ENCODE measurements at regions not wholly inside any gene's neighbourhood (a gene's known extent, or its start where the extent isn't known, plus 50 kb on each side); places are given as distances from the start of the nearest gene placed in this dataset.

- Histone ChIP-seq H4K20me1 (ENCODE audit: insufficient read depth) (no peaks in the 10 kb centered on the region), H3K27ac (ENCODE audit: low read depth, low read length) (no peak overlapping the region), H3K27me3 (ENCODE audit: insufficient read depth, low read length) (no peaks in the 10 kb centered on the region), H3K9me2 (ENCODE audit: insufficient read depth) (no peaks in the 10 kb centered on the region), H3K36me3 (ENCODE audit: control insufficient read depth in 1 of 2, insufficient read depth in 2 of 2, low read length in 2 of 2) (peaks cover 0 to 11% of the 10 kb centered on the region in 2 experiments; a peak in 1 of 4 replicates), H3K4me2 (ENCODE audit: low read length) (no peak overlapping the region), H2AFZ (ENCODE audit: low read depth, low read length, poor library complexity, severe bottlenecking) (no peak overlapping the region), H3K9ac (ENCODE audit: low read length) (no peak overlapping the region), H3K79me2 (ENCODE audit: insufficient read depth, low read length) (no peaks in the 10 kb centered on the region), H3K9me3 (ENCODE audit: control insufficient read depth in 1 of 2, insufficient read depth in 1 of 2, low read depth in 1 of 2, low read length in 2 of 2) (no peaks in the 10 kb centered on the region), H3K4me1 (ENCODE audit: control insufficient read depth in 1 of 2, insufficient read depth in 2 of 2, low read length in 2 of 2) (peaks cover 42 to 61% of the 10 kb centered on the region in 2 experiments), H3K4me3 (replicated peaks in 1 of 2; ENCODE audit: low read depth in 1 of 2, low read length in 2 of 2) (no peak overlapping the region)
- ATAC-seq (no peak), DNase-seq (ENCODE audit: low read depth, low spot score) (no peak)
- intact Hi-C loops (cut with micrococcal nuclease), result loop anchor here (10.0 kb wide), 1 partner anchor 564 kb away; no protein-coding TSS in a partner anchor
- ChIA-PET RAD21 (ENCODE audit: low non-redundant PET in 1 of 2, low total read pairs in 2 of 2, uncharacterized antibody in 2 of 2, unreplicated experiment in 2 of 2) (no interaction called here), POLR2A (no interaction called here), CTCF (interaction anchor here (1.1 kb wide), 1 partner anchor 216 kb away, joined by 3 read pairs; no protein-coding TSS in a partner anchor)
- BruUV-seq (replicated peaks), result no TSS peak
- TF ChIP-seq SRF (IDR thresholded peaks at IDR 0.05; ENCODE audit: low read depth), result no peak
- no peak for TF ChIP-seq POLR2AphosphoS5 (IDR thresholded peaks at IDR 0.05; ENCODE audit: low read depth, low read length)
Measured at GRCh38 chr12:46460682-46461210, 88.2 kb upstream of the SLC38A2 start.

DNA sequence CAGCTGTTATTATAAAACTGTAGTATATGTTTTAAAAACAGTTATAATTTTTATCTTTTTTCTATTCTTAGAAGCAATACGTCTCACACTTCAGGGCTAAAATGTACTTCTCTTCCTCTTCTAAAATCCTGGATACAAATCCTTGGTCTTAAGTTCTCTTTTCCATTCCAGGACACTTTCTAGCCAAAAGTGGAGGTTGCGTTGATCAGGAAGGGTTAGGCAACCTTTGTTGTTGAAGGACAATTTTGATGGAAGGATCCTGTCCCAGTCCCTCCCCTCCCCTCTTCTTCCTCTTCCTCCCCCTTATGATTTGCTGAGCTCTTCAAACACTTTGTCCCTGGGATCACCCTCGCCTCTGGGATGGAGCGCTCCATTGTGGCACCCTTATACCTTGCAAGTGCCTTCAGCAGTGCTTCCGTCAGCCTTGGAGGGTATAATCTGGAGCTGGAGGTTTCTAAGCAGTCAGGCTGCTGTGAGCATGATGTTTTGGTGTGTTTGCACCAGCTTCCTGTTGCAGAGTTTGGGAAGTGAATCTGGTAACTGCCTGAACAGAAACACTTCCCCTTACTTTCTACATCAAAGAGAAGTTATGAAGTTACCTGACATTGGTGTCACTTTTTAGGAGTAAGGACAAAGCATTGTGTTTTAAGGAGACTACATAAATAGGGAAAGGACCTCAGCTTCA is 87.4 kb upstream of the SLC38A2 start:
- intact Hi-C loops (cut with micrococcal nuclease), result loop anchor here (10.0 kb wide), 1 partner anchor 565 kb away; no protein-coding TSS in a partner anchor
- Histone ChIP-seq H3K27ac (ENCODE audit: low read depth, low read length) (no peak overlapping the region), H3K4me3 (replicated peaks in 1 of 2; ENCODE audit: low read depth in 1 of 2, low read length in 2 of 2) (no peak overlapping the region), H2AFZ (ENCODE audit: low read depth, low read length, poor library complexity, severe bottlenecking) (no peak overlapping the region), H3K9ac (ENCODE audit: low read length) (no peak overlapping the region), H3K4me2 (ENCODE audit: low read length) (no peak overlapping the region), H3K79me2 (ENCODE audit: insufficient read depth, low read length) (no peaks in the 10 kb centered on the region), H3K27me3 (ENCODE audit: insufficient read depth, low read length) (no peaks in the 10 kb centered on the region), H3K9me3 (ENCODE audit: control insufficient read depth in 1 of 2, insufficient read depth in 1 of 2, low read depth in 1 of 2, low read length in 2 of 2) (no peaks in the 10 kb centered on the region), H3K36me3 (ENCODE audit: control insufficient read depth in 1 of 2, insufficient read depth in 2 of 2, low read length in 2 of 2) (0 out of 4 replicates have a peak, but pooled peaks cover 0 to 5% of the 10 kb centered on the region in 2 experiments), H3K4me1 (ENCODE audit: control insufficient read depth in 1 of 2, insufficient read depth in 2 of 2, low read length in 2 of 2) (peaks cover 49 to 68% of the 10 kb centered on the region in 2 experiments), H4K20me1 (ENCODE audit: insufficient read depth) (no peaks in the 10 kb centered on the region), H3K9me2 (ENCODE audit: insufficient read depth) (no peaks in the 10 kb centered on the region)
- POLR2A ChIA-PET, result no interaction called here
- CTCF ChIA-PET, result interaction anchor here (1.1 kb wide), 1 partner anchor 216 kb away, joined by 3 read pairs; no protein-coding TSS in a partner anchor
- RAD21 ChIA-PET (ENCODE audit: low non-redundant PET in 1 of 2, low total read pairs in 2 of 2, uncharacterized antibody in 2 of 2, unreplicated experiment in 2 of 2), result interaction anchor here in 1 of 2 experiments (0.5 kb wide), 1 partner anchor 89 kb away, joined by 3 read pairs; no protein-coding TSS in a partner anchor
- no peak for ATAC-seq
- TF ChIP-seq ZNF274 (IDR thresholded peaks at IDR 0.05; ENCODE audit: low read depth, low read length) (no peak), FOSL1 (IDR thresholded peaks at IDR 0.05; ENCODE audit: low read depth) (no peak), SIN3A (IDR thresholded peaks at IDR 0.05; ENCODE audit: low read depth) (no peak), EGR1 (IDR thresholded peaks at IDR 0.05; ENCODE audit: low read depth) (no peak), POLR2A (IDR thresholded peaks at IDR 0.05; ENCODE audit: borderline replicate concordance, extremely low read depth, insufficient read depth, insufficient read length) (no peak), ELF1 (IDR thresholded peaks at IDR 0.05; ENCODE audit: borderline replicate concordance, low read depth) (no peak), CBX3 (IDR thresholded peaks at IDR 0.05; ENCODE audit: low read depth) (no peak), ZBTB33 (IDR thresholded peaks at IDR 0.05; ENCODE audit: extremely low read depth, insufficient replicate concordance, low read length) (no peak)
- TF ChIP-seq, protein P1, sequence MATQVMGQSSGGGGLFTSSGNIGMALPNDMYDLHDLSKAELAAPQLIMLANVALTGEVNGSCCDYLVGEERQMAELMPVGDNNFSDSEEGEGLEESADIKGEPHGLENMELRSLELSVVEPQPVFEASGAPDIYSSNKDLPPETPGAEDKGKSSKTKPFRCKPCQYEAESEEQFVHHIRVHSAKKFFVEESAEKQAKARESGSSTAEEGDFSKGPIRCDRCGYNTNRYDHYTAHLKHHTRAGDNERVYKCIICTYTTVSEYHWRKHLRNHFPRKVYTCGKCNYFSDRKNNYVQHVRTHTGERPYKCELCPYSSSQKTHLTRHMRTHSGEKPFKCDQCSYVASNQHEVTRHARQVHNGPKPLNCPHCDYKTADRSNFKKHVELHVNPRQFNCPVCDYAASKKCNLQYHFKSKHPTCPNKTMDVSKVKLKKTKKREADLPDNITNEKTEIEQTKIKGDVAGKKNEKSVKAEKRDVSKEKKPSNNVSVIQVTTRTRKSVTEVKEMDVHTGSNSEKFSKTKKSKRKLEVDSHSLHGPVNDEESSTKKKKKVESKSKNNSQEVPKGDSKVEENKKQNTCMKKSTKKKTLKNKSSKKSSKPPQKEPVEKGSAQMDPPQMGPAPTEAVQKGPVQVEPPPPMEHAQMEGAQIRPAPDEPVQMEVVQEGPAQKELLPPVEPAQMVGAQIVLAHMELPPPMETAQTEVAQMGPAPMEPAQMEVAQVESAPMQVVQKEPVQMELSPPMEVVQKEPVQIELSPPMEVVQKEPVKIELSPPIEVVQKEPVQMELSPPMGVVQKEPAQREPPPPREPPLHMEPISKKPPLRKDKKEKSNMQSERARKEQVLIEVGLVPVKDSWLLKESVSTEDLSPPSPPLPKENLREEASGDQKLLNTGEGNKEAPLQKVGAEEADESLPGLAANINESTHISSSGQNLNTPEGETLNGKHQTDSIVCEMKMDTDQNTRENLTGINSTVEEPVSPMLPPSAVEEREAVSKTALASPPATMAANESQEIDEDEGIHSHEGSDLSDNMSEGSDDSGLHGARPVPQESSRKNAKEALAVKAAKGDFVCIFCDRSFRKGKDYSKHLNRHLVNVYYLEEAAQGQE (IDR thresholded peaks at IDR 0.05; ENCODE audit: low read depth), result no peak
- DNase-seq (ENCODE audit: low read depth, low spot score), result no peak
- BruUV-seq (replicated peaks), result no TSS peak

All from HCT116 (cell line).